NCI-H226 (cell line): ENCODE measurements at regions not wholly inside any gene's neighbourhood (a gene's known extent, or its start where the extent isn't known, plus 50 kb on each side); places are given as distances from the start of the nearest gene placed in this dataset.

Experiments used
- DNase-seq: peaks from one replicate; pipeline ENCODE4 v3.0.0-alpha.2; 2015

DNA sequence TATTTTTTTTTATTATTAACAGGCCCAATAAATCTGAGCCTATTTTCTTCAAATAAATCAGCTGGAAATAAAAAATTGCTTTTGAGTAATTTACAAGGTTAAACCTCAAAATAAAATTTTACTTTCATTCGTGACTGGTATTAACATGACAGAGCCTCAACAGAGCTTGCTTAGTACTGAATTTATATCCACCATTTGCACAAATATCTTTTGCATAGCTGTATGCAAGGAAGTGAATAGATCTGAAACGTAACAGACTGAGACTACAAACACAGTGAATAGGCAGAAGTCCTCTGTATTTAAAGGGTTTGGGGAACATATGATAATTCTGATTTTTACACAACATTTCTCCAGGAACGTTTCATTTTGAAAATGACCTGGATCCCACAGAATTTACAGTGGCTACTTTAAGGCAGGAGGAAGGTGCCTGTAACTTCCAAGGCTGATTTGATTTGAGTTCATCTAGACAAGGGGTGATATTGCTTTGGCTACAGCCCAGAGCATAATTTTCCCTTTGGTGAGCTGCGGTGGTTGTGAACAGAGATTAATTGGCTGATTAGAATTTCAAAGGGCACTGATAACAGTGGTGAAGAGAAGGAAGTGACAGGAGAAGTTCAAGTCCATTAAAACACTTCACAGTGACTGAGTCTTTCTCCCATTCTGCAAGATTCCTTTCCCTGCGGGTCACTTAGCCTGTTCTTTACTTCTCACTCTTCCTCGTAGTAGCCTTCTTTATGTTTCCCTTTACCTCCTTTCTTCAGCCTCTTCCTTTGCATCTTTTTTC, 121.2 kb upstream of the SASH1 start:
- DNase-seq = peak; percentile 32

GRCh38 chr6:148222376-148222775, 120.3 kb upstream of the SASH1 start:
- DNase-seq = no peak

DNA sequence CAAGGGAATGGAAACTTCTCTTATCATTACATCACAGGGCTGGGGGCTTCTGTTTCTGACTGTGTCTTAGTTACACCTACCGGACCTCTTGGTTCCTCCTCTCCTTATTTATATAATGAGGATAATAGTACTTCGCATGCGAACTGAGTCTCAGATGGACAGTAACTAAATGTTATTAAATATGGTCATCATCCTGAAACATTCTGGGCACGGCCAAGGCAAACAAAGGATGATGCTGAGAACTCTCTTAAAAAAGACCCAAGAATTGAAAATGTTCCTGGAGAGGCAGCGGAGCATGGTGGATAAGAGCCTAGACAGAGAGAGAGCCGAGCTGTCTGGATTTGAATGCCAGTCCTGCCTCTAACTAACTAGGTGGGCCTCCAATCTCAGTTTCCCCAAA, 119.8 kb upstream of the SASH1 start:
- DNase-seq = no peak

- DNase-seq = peak; percentile 38
These were observed 119.2 kb upstream of the SASH1 start for GRCh38 chr6:148223424-148223842.

- no peak for DNase-seq
These were observed 116.8 kb upstream of the SASH1 start for GRCh38 chr6:148225871-148226270.

- no peak for DNase-seq
These were observed 116.4 kb upstream of the SASH1 start for GRCh38 chr6:148226284-148226683.

DNA sequence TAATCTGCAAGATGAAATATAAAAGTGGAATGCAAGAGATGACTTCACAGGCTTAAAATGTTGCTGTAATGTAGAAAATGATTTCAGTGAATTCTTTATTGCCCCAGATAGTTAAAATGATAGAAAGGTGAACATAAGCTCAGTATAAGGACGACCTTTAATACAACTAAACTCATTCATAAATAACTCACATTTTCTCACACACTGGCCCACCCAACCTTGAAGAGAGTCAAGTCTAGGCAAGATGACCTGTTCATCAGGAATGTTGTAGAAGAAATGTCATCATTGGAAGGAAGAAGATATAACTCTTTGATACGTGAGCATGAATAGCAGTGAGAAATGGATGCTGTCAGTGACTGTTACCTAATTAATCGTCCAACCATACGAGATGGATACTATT, 111.1 kb upstream of the SASH1 start:
- peak; percentile 88 for DNase-seq

DNA sequence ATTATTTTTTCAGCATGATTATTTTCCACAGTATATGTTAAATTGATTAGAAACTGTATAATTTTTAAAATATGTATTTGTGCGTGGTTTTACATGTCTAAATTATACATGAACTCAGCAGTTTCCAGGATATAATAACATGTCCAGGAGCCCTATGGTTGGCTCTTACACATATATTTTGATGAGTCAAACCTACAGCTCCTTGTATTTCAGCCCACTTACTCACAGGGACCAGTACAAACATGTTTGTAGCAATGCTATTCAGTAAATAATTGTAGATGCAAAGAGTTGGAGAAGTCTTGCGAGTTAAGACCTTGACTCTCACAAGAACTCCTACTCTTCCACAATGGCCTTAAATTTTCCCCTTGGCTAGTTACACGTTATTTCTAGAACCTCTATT, 107.2 kb upstream of the SASH1 start:
- peak; percentile 41 for DNase-seq

- no peak for DNase-seq
These were observed 103.9 kb upstream of the SASH1 start for GRCh38 chr6:148238713-148239112.

DNA sequence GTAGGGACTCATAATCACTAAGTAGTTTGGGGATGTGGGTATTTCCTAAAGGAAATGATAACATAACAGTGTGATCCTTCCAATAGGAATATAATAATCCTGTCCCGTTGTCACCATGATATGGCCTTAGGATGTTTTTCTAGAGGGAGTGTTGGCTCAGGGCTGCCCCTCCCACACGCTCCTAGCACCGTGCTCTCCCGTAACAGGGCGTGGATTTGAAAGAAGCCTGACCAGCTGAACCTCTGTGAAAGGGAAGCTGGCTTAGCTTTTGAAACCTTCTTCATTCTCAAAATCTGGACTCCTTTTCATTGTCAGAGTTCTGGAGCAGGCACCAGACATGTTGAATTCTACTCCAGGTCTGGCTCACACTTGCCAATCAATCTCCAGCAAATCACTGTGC, 103.4 kb upstream of the SASH1 start:
- no peak for DNase-seq

DNA sequence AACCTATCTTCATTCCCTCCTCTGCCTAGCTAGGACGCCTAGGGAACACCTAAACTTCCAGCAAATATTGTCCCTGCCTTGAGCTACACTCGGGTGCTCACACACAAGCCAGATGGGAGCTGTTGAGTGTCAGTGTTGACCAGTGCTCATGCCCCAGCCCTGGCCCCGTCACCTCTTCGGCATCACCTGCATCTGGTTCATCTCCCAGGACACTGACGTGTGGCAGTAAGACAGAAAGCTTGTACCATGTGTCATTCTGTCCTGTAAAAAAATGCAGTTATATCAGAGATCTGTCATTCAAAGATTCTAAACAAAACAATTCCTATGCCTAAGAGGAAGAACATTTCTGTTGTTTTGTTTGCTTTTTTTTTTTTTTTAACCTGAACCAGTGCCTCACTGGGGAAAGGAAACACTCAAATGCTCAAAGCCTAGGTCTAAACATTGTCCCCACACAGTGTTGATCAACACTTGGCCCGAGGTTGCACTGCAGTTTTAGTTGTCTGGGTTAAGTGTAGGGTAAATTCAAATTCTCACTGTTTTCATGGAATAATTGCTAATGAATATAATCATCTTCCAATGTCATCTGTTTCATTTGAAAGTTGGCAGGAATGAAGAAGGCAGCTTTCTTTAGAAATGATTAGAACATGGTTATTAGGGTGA, 102.7 kb upstream of the SASH1 start:
- no peak for DNase-seq

DNA sequence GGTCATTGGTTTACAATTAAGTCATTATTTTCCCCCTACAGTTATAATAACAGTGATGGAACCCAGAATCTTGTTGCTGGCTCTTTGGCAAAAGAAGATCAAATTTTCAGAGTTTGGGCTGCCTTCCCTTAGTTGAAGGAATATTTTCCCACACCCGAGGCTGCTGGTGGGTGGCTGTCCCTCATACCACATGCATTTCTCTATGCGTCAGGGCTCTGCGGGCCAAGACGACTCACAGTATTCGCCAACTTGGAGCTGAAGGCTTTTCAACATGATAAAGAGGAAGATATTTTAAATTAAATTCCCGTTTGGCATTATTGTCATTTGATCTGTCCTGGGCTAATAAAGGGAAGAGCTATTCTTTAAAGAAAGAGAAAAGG, 102.2 kb upstream of the SASH1 start:
- no peak for DNase-seq

GRCh38 chr6:148240861-148241477, 101.7 kb upstream of the SASH1 start:
- no peak for DNase-seq

DNA sequence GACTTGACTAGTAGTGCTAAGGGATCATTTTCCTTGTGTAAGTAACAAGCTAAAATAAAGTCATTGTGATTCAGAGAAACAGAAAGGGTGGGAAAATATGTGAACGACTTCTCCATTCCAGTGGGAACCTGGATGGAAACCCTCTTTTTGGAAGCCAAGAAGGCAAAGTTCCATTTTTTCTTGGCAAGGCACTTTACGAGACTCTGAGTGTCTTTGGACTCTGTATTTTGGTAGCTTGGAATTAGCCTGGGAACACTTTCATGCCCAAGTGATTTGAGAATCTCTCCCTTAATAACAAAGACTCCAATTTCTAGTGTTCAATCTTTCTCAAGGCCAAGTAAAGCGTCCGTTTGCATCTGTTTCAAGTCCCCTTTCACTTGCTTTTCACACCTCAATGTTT, 100.5 kb upstream of the SASH1 start:
- no peak for DNase-seq

DNA sequence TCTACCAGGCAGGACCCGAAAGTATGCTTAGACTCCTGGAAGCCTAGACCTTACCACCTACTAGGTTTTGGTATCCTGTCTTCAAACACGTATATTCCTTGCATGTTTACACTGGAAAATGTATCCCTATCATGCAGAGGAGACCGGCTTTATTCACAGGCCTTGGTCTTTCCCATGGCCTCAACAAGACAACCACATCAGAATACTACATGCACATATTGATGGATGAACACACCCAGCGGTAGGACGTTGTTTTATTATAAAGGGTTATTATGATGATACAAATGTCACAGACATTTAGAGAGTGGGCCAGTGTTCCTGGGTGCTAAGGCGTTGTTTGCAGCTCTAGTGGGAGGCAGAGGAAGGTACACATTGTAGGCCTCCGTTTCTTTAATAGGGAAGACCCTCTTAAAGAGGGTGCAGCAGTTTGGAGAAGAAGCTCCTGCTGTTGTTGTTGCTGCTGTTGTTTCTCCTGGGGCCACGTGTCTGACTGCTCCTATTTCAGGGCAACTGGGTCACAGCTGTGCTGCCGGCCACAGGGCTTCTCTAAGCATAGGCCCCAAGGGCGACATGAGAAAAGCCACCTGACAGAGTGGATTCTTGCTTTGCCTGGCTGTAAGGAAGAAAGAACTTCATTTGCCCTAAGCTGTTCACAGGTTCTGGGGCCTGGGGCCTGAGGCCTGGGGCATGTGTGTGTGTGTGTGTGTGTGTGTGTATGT, 98.3 kb upstream of the SASH1 start:
- DNase-seq = no peak

DNA sequence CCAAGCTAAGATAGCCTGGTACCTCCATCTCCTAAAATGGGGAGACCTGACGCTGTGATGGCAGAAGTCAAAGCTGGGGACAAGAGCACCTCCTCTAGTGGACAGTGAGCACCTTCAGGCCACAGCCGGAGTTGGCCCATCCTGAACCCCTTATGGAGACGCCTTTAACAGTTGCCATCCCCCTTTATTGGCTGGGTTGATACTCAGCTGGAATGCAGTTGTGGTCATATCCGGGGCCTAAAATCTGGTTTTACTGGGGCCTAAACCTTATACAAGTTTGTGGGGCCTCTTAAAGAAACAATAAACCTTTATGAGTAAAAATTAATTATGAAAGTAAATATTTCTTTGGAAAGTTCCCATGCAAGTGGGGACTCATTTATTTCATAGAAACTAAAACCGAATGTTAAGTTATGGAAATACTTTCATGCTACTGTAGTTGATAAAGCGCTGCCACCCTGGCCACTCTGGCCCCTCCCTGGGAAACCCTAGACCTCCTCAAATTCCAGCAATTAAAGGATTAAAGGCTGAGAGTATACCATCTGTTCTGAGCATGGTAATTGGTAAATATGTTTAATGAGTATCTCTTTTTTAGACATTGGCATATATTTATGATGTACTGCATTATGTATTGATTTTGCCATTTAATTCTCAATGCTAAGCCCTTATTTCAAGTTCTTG, 95.1 kb upstream of the SASH1 start:
- no peak for DNase-seq

- no peak for DNase-seq
These were observed 93.5 kb upstream of the SASH1 start for GRCh38 chr6:148249160-148249559.

- no peak for DNase-seq
These were observed 92.8 kb upstream of the SASH1 start for GRCh38 chr6:148249679-148250375.

DNA sequence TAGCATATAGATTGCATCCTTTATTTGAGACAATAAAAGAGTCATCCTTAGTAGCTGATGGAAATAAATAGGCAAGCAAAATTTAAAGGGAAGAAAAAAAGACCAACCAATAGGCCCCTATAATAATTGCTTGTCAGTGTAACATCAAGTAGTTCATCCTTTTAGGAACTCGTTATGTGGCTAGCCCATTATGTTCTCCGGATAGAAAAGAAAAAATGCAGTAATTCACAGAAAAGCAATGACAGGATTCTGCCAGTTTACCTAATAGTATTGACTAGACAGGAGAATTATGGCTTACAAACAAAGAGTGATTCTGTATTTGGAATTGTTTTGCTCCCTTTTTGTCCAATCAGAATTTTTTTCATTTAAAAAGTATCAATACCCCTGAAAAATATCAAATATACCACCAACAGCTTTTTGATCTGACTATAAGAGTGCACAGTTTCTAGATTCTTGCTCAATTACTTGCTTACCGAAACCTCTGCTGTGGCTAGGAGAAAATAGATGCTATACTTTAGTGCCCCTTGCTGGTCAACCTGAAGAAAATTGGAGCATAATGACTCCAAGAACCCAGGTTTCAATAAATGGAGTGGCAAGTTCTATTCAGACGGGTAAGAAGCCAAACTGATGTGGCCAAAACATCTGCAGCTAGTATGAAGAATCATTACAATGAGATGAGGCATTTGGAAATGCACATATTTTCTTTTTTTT, 91.5 kb upstream of the SASH1 start:
- peak; percentile 40 for DNase-seq

DNA sequence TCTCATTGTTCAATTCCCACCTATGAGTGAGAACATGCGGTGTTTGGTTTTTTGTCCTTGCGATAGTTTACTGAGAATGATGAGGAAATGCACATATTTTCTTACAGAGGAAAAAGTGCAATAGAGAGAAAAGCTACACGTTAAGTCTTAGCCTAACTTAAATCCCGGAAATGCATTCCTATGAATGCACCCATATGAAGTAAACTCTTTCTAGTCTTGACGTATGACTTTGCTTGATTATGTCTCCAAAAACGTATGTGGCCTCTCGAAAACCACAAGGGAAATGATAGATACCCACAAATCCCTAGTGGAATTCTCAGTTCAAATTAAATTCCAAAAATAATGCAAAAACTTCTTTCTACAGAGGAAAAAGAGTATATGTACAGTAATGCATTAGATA, 90.7 kb upstream of the SASH1 start:
- DNase-seq = no peak

- no peak for DNase-seq
These were observed 84.8 kb upstream of the SASH1 start for GRCh38 chr6:148257810-148258209.

GRCh38 chr6:148258868-148259267, 83.8 kb upstream of the SASH1 start:
- no peak for DNase-seq
